SK-N-SH (cell line): ENCODE measurements at regions not wholly inside any gene's neighbourhood (a gene's known extent, or its start where the extent isn't known, plus 50 kb on each side); places are given as distances from the start of the nearest gene placed in this dataset.

ENCODE experiments used
- CTCF ChIA-PET: fragments of 300-600, 350-600 bp; formaldehyde crosslinking; extraction: SDS; loops from one replicate; lab custom pipeline; 2021; lab: Yijun Ruan, JAX
- POLR2A ChIA-PET: fragments of 350-600 bp; sonication (Branson Sonifier 250); formaldehyde crosslinking; extraction: SDS; loops from one replicate; lab custom pipeline; 2020; ENCODE audit warnings: antibody characterized with exemption, inconsistent platforms; lab: Yijun Ruan, JAX
- DNase-seq: peaks from one replicate; pipeline ENCODE4 v3.0.0; 2012
- H2AFZ ChIP-seq: fragments of 200-600 bp; sonication (generic); 2 replicates; pipeline ENCODE4 v1.8.1; 2016; ENCODE audit warnings: antibody characterized with exemption, mild to moderate bottlenecking, low read depth
- H3F3A ChIP-seq: fragments of 200-600 bp; sonication (generic); replicated peaks from 2 replicates; pipeline ENCODE3; 2016; ENCODE audit warnings: antibody characterized with exemption, mild to moderate bottlenecking; ENCODE audit not compliant: insufficient read depth
- H3K27ac ChIP-seq, 2 experiments: fragments of 200-500 bp in 1 of 2; fragments of 200-600 bp in 1 of 2; sonication (Bioruptor generic) in 1 of 2; sonication (generic), shearing (Covaris generic) in 1 of 2; 2 replicates each; pipeline versions ENCODE4 v1.5.1 to v1.6.1; 2014 to 2016; ENCODE audit warnings: low read depth in 2 of 2, inconsistent platforms in 1 of 2, low read length in 1 of 2, mild to moderate bottlenecking in 1 of 2, mixed read lengths in 1 of 2
- H3K27me3 ChIP-seq: fragments of 200-600 bp; sonication (generic), shearing (Covaris generic); 2 replicates; pipeline ENCODE4 v1.6.1; 2016; ENCODE audit warnings: mixed run types; ENCODE audit not compliant: insufficient read depth
- H3K36me3 ChIP-seq, 2 experiments: fragments of 200-500 bp in 1 of 2; fragments of 200-600 bp in 1 of 2; sonication (Bioruptor generic) in 1 of 2; sonication (generic) in 1 of 2; replicated peaks in 1 of 2; 2 replicates each; pipeline versions ENCODE3 to v1.5.1; 2014 to 2016; ENCODE audit warnings: low read length in 1 of 2, mild to moderate bottlenecking in 1 of 2; ENCODE audit not compliant: insufficient read depth in 2 of 2, control insufficient read depth in 1 of 2
- H3K4me1 ChIP-seq, 2 experiments: fragments of 200-500 bp in 1 of 2; fragments of 200-600 bp in 1 of 2; sonication (Bioruptor generic) in 1 of 2; sonication (generic), shearing (Covaris generic) in 1 of 2; 2 replicates each; pipeline versions ENCODE4 v1.5.1 to v1.6.1; 2014 to 2016; ENCODE audit warnings: low read depth in 1 of 2, low read length in 1 of 2, mixed run types in 1 of 2; ENCODE audit not compliant: insufficient read depth in 2 of 2, control insufficient read depth in 1 of 2
- H3K4me2 ChIP-seq: fragments of 200-600 bp; sonication (generic), shearing (Covaris generic); 2 replicates; pipeline ENCODE4 v1.6.1; 2017; ENCODE audit warnings: mixed run types
- H3K4me3 ChIP-seq, 2 experiments: fragments of 200-500 bp in 1 of 2; fragments of 200-600 bp in 1 of 2; sonication (Bioruptor generic) in 1 of 2; sonication (generic), shearing (Covaris generic) in 1 of 2; 2 replicates each; pipeline versions ENCODE4 v1.5.1 to v1.8.1; 2014 to 2016; ENCODE audit warnings: low read depth in 2 of 2, inconsistent platforms in 1 of 2, low read length in 1 of 2, mild to moderate bottlenecking in 1 of 2, mixed read lengths in 1 of 2, moderate library complexity in 1 of 2
- H3K79me2 ChIP-seq: fragments of 200-600 bp; sonication (generic); 2 replicates; pipeline ENCODE4 v1.8.1; 2017; ENCODE audit warnings: mild to moderate bottlenecking; ENCODE audit not compliant: insufficient read depth
- H3K9ac ChIP-seq: fragments of 200-600 bp; sonication (generic); 2 replicates; pipeline ENCODE4 v1.6.1; 2017; ENCODE audit warnings: mixed run types
- H3K9me2 ChIP-seq: fragments of 200-600 bp; sonication (generic); 2 replicates; pipeline ENCODE4 v1.6.1; 2017; ENCODE audit warnings: mixed run types
- H3K9me3 ChIP-seq: fragments of 200-600 bp; sonication (generic); 2 replicates; pipeline ENCODE4 v1.6.1; 2017; ENCODE audit warnings: mixed run types, mild to moderate bottlenecking, moderate library complexity
- H4K20me1 ChIP-seq: fragments of 200-600 bp; sonication (generic); 2 replicates; pipeline ENCODE4 v1.6.1; 2017; ENCODE audit warnings: mild to moderate bottlenecking, mixed run types; ENCODE audit not compliant: insufficient read depth
- EP300 ChIP-seq, 2 experiments: IDR thresholded peaks; 2 replicates each; pipeline versions ENCODE4 v1.4.0 to v1.6.1; 2012; ENCODE audit warnings: borderline replicate concordance in 1 of 2, low read depth in 1 of 2, low read length in 1 of 2
- FOXJ3 ChIP-seq: sonication (generic); formaldehyde crosslinking; IDR thresholded peaks from 2 replicates; pipeline ENCODE4 v1.5.1; 2020; ENCODE audit warnings: mild to moderate bottlenecking, missing genetic modification reagents
- GABPA ChIP-seq: IDR thresholded peaks from 2 replicates; pipeline ENCODE4 v1.4.0; 2012; ENCODE audit warnings: low read depth, mild to moderate bottlenecking
- GATA2 ChIP-seq: sonication (generic); formaldehyde crosslinking; IDR thresholded peaks from 2 replicates; pipeline ENCODE4 v1.5.0; 2020; ENCODE audit warnings: mild to moderate bottlenecking, missing genetic modification reagents
- JUND ChIP-seq: IDR thresholded peaks from 2 replicates; pipeline ENCODE4 v1.4.0; 2012
- MXI1 ChIP-seq: IDR thresholded peaks from 2 replicates; pipeline ENCODE4 v1.6.1; 2012; ENCODE audit warnings: mild to moderate bottlenecking, low read depth, low read length, improper control_type of control experiment
- POLR2AphosphoS5 ChIP-seq: IDR thresholded peaks from 2 replicates; pipeline ENCODE4 v1.6.1; 2012; ENCODE audit warnings: low read depth, low read length
- RAD21 ChIP-seq: IDR thresholded peaks from 2 replicates; pipeline ENCODE4 v1.6.1; 2012; ENCODE audit warnings: mild to moderate bottlenecking, low read length
- RCOR1 ChIP-seq: fragments of 150-350 bp; IDR thresholded peaks from 2 replicates; pipeline ENCODE4 v1.6.1; 2017; ENCODE audit warnings: antibody characterized with exemption, low read length
- RFX5 ChIP-seq: IDR thresholded peaks from 2 replicates; pipeline ENCODE4 v1.6.1; 2012; ENCODE audit warnings: mild to moderate bottlenecking, improper control_type of control experiment, low read length
- RXRA ChIP-seq: IDR thresholded peaks from 2 replicates; pipeline ENCODE4 v1.4.0; 2012; ENCODE audit warnings: low read depth, mild to moderate bottlenecking, borderline replicate concordance
- SIN3A ChIP-seq: IDR thresholded peaks from 2 replicates; pipeline ENCODE4 v1.6.1; 2012; ENCODE audit warnings: low read depth, mild to moderate bottlenecking, low read length, moderate library complexity, borderline replicate concordance
- SMC3 ChIP-seq: IDR thresholded peaks from 2 replicates; pipeline ENCODE4 v1.6.1; 2012; ENCODE audit warnings: low read depth, low read length, improper control_type of control experiment
- TAF1 ChIP-seq: IDR thresholded peaks from 2 replicates; pipeline ENCODE4 v1.6.1; 2012; ENCODE audit warnings: low read depth, mild to moderate bottlenecking, low read length, moderate library complexity, borderline replicate concordance
- USF2 ChIP-seq: fragments of 150-350 bp; IDR thresholded peaks from 2 replicates; pipeline ENCODE4 v1.6.1; 2017; ENCODE audit warnings: antibody characterized with exemption, low read length, low read depth, borderline replicate concordance
- YY1 ChIP-seq: IDR thresholded peaks from 2 replicates; pipeline ENCODE4 v1.4.0; 2012; ENCODE audit warnings: low read depth, mild to moderate bottlenecking
- WGBS: methylation state at CpG from one replicate; pipeline ENCODE4 v1.1.6; 2017; ENCODE audit warnings: low lambda C conversion rate; 5-methylcytosine and 5-hydroxymethylcytosine counted together
- TF ChIP-seq, protein P1 (sequence below): fragments of 200-600 bp; sonication (generic); IDR thresholded peaks from 2 replicates; pipeline ENCODE4 v1.6.1; 2017; ENCODE audit warnings: antibody characterized with exemption, mild to moderate bottlenecking, moderate library complexity
- TF ChIP-seq, protein P2 (sequence below): IDR thresholded peaks from 2 replicates; pipeline ENCODE4 v1.6.1; 2012; ENCODE audit warnings: mild to moderate bottlenecking, low read depth, low read length, moderate library complexity
- TF ChIP-seq, protein P3 (sequence below): IDR thresholded peaks from 2 replicates; pipeline ENCODE4 v1.4.0; 2012; ENCODE audit warnings: low read depth, borderline replicate concordance

DNA sequence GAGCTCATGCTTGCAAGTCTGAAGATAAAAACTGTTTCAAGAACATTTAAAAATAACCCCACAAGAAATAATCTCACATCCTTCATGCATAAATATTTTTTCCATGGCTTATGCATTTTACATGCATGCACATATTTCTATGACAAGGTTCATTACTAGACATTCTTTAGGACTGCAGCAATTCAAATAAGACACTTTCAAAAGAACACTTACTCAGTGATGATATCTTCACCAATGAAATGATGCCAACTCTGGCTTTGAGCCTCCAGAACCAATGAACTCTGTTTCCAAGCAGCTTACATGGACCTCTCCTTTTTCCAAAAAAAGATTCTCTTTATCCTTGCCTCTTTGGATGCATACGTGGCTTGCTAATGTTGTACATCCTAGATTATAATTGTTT, 279.9 kb downstream of the ADAM29 start:
- H3K9me2 ChIP-seq: no peaks in the 10 kb centered on the region
- no peak overlapping the region for H3K4me3 ChIP-seq
- ChIA-PET POLR2A (no interaction called here), CTCF (interaction anchor here (0.8 kb wide), 1 partner anchor 57 kb away, joined by 3 read pairs; no protein-coding TSS in a partner anchor)
- H3K27ac ChIP-seq: no peak overlapping the region
- no peak overlapping the region for H3K9ac ChIP-seq
- TF ChIP-seq YY1 (no peak), RXRA (no peak), RCOR1 (no peak), TAF1 (no peak), MXI1 (no peak), GABPA (no peak), FOXJ3 (CRISPR knock-in tag) (no peak), EP300 (IDR thresholded peaks at IDR 0.05; ENCODE audit: borderline replicate concordance in 1 of 2, low read depth in 1 of 2, low read length in 1 of 2) (no peak), RFX5 (no peak), SIN3A (no peak), GATA2 (no peak), JUND (no peak), USF2 (no peak), SMC3 (no peak), POLR2AphosphoS5 (no peak), RAD21 (no peak)
- TF ChIP-seq, protein P1, sequence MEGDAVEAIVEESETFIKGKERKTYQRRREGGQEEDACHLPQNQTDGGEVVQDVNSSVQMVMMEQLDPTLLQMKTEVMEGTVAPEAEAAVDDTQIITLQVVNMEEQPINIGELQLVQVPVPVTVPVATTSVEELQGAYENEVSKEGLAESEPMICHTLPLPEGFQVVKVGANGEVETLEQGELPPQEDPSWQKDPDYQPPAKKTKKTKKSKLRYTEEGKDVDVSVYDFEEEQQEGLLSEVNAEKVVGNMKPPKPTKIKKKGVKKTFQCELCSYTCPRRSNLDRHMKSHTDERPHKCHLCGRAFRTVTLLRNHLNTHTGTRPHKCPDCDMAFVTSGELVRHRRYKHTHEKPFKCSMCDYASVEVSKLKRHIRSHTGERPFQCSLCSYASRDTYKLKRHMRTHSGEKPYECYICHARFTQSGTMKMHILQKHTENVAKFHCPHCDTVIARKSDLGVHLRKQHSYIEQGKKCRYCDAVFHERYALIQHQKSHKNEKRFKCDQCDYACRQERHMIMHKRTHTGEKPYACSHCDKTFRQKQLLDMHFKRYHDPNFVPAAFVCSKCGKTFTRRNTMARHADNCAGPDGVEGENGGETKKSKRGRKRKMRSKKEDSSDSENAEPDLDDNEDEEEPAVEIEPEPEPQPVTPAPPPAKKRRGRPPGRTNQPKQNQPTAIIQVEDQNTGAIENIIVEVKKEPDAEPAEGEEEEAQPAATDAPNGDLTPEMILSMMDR: no peak
- TF ChIP-seq, protein P2, sequence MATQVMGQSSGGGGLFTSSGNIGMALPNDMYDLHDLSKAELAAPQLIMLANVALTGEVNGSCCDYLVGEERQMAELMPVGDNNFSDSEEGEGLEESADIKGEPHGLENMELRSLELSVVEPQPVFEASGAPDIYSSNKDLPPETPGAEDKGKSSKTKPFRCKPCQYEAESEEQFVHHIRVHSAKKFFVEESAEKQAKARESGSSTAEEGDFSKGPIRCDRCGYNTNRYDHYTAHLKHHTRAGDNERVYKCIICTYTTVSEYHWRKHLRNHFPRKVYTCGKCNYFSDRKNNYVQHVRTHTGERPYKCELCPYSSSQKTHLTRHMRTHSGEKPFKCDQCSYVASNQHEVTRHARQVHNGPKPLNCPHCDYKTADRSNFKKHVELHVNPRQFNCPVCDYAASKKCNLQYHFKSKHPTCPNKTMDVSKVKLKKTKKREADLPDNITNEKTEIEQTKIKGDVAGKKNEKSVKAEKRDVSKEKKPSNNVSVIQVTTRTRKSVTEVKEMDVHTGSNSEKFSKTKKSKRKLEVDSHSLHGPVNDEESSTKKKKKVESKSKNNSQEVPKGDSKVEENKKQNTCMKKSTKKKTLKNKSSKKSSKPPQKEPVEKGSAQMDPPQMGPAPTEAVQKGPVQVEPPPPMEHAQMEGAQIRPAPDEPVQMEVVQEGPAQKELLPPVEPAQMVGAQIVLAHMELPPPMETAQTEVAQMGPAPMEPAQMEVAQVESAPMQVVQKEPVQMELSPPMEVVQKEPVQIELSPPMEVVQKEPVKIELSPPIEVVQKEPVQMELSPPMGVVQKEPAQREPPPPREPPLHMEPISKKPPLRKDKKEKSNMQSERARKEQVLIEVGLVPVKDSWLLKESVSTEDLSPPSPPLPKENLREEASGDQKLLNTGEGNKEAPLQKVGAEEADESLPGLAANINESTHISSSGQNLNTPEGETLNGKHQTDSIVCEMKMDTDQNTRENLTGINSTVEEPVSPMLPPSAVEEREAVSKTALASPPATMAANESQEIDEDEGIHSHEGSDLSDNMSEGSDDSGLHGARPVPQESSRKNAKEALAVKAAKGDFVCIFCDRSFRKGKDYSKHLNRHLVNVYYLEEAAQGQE: no peak
- TF ChIP-seq, protein P3, sequence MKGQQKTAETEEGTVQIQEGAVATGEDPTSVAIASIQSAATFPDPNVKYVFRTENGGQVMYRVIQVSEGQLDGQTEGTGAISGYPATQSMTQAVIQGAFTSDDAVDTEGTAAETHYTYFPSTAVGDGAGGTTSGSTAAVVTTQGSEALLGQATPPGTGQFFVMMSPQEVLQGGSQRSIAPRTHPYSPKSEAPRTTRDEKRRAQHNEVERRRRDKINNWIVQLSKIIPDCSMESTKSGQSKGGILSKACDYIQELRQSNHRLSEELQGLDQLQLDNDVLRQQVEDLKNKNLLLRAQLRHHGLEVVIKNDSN: no peak
- no peak overlapping the region for H3K4me2 ChIP-seq
- no peaks in the 10 kb centered on the region for H3K4me1 ChIP-seq
- H3K36me3 ChIP-seq: no peaks in the 10 kb centered on the region
- no peak overlapping the region for H2AFZ ChIP-seq
- no peaks in the 10 kb centered on the region for H3K79me2 ChIP-seq
- 33% methylated on average over 1 of the region's 1 CpG for WGBS
- H3K27me3 ChIP-seq: no peaks in the 10 kb centered on the region
- DNase-seq: no peak
- no peaks in the 10 kb centered on the region; the same call in 1 of the 2 replicates for H3K9me3 ChIP-seq
- H4K20me1 ChIP-seq: no peaks in the 10 kb centered on the region
- H3F3A ChIP-seq: no peaks in the 10 kb centered on the region
